ENCODE measurements at regions not wholly inside any gene's neighbourhood (a gene's known extent, or its start where the extent isn't known, plus 50 kb on each side); places are given as distances from the start of the nearest gene placed in this dataset.
A peak's percentile ranks its signal among the peaks of the same experiment; 100 is the strongest.
"Not testable (repeated sequence)": the region's sequence is repeated elsewhere in the genome, so short reads cannot be mapped to it uniquely, and the experiment has no call there.

GRCh38 chrX:38937926-38938325, 136.7 kb downstream of the MID1IP1 start:
- no peak for DNase-seq (ENCODE audit: extremely low read depth, low read depth)

- DNase-seq (ENCODE audit: extremely low read depth, low read depth): no peak
These were observed 137.8 kb downstream of the MID1IP1 start for GRCh38 chrX:38939067-38939466.

GRCh38 chrX:38940547-38940946, 139.3 kb downstream of the MID1IP1 start:
- DNase-seq (ENCODE audit: extremely low read depth, low read depth): no peak

- DNase-seq (ENCODE audit: extremely low read depth, low read depth): peak; percentile 9
These were observed 140.4 kb downstream of the MID1IP1 start for GRCh38 chrX:38941675-38942074.

- DNase-seq (ENCODE audit: extremely low read depth, low read depth): no peak
These were observed 141.9 kb downstream of the MID1IP1 start for GRCh38 chrX:38943120-38943519.

DNA sequence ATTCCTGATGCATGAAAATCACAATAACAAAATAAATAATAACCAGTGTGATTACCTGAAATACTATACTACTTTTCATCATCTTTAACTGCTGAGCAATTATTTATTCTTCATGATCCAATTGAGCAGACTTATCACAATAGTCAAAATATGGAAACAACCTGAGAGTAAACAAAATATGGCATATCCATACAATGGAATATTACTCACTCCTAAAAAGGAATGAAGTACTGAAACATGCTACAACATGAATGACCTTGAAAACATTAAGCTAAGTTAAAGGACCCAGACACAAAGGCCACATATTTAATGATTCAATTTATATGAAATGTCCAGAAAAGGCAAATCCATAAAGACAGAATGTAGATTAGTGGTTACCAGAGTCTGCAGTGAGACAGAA, 146.8 kb downstream of the MID1IP1 start:
- no peak for DNase-seq (ENCODE audit: extremely low read depth, low read depth)

DNA sequence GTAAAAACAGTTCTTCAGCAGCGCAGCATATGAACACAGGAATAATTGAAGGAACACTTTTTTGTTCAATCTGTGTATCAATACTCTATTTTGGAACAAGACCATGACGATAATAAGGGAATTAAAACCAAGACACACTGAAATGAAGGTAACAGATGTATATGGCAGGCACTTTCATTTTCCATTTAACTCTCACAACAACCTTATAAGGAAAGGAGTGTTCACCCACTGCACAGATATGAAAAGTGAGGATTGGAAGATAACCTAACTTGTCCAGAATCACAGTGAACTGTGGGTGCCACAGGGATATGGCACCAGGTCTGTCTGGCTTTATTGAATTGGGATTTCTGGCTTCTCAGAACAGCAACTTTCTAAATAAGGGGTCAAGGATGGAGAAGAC, 153.3 kb downstream of the MID1IP1 start:
- no peak for DNase-seq (ENCODE audit: extremely low read depth, low read depth)

DNA sequence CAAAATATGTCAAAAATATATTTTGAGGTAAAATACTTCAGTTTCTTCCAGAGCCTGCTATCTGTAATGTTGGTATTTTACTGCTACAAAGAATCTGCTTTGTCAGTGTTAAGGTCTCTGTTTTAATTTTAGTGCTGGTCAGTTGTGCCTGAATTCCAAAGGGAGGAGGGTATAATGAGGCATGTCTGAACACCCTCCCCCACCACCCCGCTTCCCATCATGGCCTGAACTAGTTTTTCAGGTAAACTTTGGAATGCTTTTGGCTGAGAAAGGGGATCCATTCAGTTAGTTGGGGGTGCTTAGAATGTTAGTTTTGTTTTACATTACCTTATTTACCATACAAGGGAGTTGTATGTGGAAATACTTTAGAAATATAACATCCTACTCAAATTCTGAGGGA, 158.5 kb downstream of the MID1IP1 start:
- no peak for DNase-seq (ENCODE audit: extremely low read depth, low read depth)

DNA sequence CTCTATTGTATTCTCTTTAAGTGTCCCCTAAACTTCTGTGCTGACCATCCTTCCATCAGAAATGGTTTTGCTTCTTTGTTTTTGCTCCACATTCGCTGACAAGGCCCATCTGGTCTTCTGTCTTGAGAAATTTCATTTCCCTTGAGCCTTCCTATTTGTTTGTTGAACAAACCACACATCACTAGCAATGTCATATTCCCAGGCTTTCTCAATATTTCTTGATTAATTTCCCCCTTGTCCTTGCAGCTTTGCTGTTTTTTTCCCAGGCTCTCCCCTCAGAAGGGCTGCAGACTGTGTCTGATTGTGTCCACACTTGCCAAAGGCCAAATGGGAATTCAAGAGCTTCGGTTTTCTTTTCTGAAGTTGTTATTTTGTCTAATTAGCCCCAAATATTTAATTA, 158.9 kb downstream of the MID1IP1 start:
- DNase-seq (ENCODE audit: extremely low read depth, low read depth): no peak

GRCh38 chrX:38961936-38962335, 160.7 kb downstream of the MID1IP1 start:
- DNase-seq (ENCODE audit: extremely low read depth, low read depth): no peak

- not testable (repeated sequence) for DNase-seq (ENCODE audit: extremely low read depth, low read depth)
These were observed 162.0 kb downstream of the MID1IP1 start for GRCh38 chrX:38963244-38963643.

DNA sequence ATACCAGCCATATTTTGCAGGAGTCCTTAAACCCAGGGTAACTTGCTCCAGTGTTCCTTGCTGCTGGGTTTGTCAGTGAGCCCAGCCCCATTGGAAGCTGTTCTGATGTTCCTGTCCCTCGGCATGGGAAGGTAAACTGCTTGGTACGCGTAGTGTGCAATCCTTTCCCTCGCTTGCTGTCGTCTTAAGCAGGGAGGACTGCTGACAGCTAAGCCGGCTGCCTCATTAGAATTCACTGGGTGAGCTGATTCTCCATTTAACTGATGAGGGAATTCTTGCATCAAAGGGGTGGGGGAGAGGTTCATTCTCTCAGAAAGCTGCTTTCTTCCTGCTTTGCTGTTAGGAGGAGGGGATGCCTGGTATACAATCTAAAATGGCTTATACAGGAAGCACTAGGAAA, 164.6 kb downstream of the MID1IP1 start:
- no peak for DNase-seq (ENCODE audit: extremely low read depth, low read depth)

DNA sequence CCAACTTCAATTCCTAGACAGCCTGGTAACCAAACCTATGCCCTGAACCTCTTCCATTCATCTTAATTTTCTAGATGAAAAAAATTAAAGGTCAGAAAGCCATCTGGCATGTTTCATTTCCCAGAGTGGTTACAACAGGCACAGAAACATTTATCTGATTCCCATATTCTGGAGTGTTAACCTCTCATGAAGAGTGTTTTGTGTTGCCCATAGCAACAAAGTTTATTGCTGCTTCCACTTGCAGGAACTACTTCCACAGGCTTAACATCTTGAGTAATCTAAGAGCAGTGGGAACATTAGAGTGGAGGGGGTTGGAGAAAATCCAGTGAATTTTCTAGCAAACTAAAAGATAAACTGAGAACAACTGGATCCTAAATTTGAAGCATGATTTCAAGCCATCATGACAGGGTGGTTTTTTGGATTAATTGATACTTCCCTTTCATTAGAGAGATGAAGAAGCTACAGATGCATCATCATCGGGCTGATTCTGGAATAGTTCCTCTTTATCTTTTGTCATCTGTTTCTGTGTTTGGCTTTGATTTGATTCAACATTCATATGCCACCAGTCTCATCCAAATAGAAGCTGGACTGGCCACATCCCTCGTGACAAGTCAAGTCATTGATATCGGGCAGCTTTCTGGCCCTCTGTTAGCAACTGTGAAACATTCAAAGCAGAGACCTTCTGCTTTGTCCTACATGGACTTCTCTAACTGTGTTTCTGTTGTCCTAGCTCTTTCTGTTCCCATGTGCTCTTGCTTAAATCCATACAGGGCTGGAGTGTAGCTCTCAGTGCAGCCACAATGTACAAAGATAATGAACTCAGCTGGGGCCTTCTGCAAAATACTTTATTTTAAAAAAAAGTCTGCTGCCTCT, 167.3 kb downstream of the MID1IP1 start:
- no peak for DNase-seq (ENCODE audit: extremely low read depth, low read depth)

- DNase-seq (ENCODE audit: extremely low read depth, low read depth): no peak
These were observed 168.8 kb downstream of the MID1IP1 start for GRCh38 chrX:38970074-38970473.

- DNase-seq (ENCODE audit: extremely low read depth, low read depth): no peak
These were observed 169.6 kb downstream of the MID1IP1 start for GRCh38 chrX:38970845-38971244.

DNA sequence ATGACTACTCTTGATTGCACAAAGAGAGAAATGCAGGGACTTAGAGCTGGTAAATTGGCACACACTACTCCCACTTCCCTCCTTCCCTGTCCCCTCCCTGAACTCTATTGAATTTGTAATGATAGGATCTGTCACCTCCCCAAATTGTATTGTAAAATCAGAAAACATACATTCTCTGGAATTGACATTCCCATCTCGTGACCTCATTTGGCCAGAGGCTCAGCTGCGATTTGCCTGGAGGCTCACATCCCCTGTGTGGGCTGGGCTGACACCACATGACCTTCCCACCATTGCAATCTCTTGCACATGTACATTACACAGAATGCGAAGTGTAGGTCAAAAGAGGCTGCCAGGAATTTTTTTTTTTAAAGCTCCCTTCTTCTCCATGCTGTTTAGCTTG, 172.1 kb downstream of the MID1IP1 start:
- no peak for DNase-seq (ENCODE audit: extremely low read depth, low read depth)

- no peak for DNase-seq (ENCODE audit: extremely low read depth, low read depth)
These were observed 173.3 kb downstream of the MID1IP1 start for GRCh38 chrX:38974542-38974941.

DNA sequence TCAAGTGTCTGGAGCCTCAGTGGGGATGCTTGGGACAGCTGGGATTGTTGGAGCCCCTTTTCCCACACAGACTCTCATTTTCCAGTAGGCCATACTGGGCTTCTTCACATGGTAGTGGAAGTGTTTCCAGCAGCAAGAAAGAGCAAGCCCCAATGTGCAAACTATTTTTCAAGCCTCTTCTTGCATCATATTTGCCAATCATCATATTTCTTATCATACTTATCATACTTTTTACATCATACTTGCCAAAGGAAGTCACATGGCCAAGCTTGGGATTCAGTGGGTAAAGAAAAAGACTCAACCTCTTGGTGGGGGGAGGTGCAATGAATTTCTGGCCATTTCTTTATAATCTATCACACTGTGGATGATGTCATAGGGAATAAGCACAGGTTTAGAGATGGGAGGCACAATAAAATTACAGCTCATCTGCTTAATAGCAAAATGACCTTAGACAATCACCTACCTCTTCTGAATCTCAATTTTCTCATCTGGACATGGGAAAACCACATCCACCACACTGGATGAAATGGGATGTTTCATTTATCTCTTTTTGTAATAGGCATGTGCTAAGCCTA, 174.2 kb downstream of the MID1IP1 start:
- DNase-seq (ENCODE audit: extremely low read depth, low read depth): no peak

DNA sequence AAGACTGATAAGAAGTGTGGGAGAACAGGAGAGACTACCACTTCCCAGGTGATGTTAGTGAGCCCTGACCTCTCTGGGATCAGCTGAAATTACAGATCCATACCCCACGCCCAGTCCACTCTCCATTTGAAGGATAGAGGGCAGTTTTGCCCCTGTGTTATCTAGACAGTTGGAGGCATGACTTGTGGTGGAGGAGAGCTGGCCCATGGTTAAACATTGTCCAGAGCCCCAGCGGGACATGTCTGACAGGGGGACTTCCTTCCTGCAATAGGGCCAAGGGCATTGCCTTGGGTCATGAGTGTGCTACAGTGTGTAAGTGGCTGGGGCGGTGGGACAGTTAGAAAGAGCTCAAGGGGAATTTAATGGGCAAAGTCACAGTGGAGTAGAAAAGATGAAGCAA, 181.1 kb downstream of the MID1IP1 start:
- no peak for DNase-seq (ENCODE audit: extremely low read depth, low read depth)

- no peak for DNase-seq (ENCODE audit: extremely low read depth, low read depth)
These were observed 181.6 kb downstream of the MID1IP1 start for GRCh38 chrX:38982843-38983242.

DNA sequence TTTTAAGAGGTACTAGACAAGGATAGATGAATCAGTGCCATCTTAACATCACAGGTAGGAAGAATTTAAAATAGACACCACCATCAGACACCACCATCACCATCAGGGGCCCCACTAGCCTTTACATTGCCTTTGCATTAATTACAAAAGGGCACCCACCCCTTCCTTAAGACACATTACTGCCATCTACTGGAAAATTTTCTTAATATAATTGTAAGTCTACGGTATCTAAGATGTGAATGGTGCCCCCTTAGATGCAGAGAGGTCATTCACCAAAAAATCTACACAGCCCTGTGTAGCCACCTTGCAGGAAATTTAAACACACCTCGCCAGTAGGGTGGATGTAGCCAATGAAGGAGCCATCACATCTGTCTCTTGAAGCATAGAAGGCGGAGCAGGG, 184.1 kb downstream of the MID1IP1 start:
- peak; percentile 20 for DNase-seq (ENCODE audit: extremely low read depth, low read depth)

DNA sequence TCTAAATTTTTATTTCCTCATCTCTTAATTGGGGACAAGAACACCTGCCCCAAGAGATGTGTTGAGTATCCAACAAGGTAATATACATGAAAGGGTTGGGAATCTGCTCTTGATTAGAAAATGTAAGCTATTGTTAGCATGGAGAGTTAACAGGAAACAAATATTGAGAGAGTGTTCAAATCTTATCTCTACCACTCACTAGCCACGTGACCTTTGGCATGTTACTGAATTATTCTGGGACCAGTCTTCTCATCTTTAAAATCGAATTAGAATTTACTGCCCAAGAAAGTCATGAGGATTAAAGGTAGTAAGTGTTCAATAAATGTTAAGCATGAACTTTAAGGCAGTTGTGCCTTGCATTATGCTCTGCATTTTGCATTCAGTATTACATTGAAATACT, 184.7 kb downstream of the MID1IP1 start:
- no peak for DNase-seq (ENCODE audit: extremely low read depth, low read depth)

Measured in NCI-H460 (cell line).